Ovary (tissue), 3 donors: ENCODE measurements at regions not wholly inside any gene's neighbourhood (a gene's known extent, or its start where the extent isn't known, plus 50 kb on each side); places are given as distances from the start of the nearest gene placed in this dataset.

Experiments
- POLR2A ChIP-seq: fragments of 450-650 bp; IDR thresholded peaks from one replicate; pipeline ENCODE4 v1.6.1; 2017; ENCODE audit warnings: antibody characterized with exemption, mild to moderate bottlenecking, moderate library complexity
- TF ChIP-seq, protein P1 (sequence below), 3 donors: fragments of 450-650 bp in 2 of 3; fragments of 200-600 bp in 1 of 3; IDR thresholded peaks; one replicate each; pipeline versions ENCODE4 v1.5.1 to v1.8.0; 2016 to 2022; ENCODE audit warnings: antibody characterized with exemption in 3 of 3, mild to moderate bottlenecking in 1 of 3
- donor health status: DM: no; HTN: no; CAD: no.

GRCh38 chr3:29033511-29033910 lies 247.4 kb upstream of the RBMS3 start:
- TF ChIP-seq POLR2A: no peak
- TF ChIP-seq, protein P1, sequence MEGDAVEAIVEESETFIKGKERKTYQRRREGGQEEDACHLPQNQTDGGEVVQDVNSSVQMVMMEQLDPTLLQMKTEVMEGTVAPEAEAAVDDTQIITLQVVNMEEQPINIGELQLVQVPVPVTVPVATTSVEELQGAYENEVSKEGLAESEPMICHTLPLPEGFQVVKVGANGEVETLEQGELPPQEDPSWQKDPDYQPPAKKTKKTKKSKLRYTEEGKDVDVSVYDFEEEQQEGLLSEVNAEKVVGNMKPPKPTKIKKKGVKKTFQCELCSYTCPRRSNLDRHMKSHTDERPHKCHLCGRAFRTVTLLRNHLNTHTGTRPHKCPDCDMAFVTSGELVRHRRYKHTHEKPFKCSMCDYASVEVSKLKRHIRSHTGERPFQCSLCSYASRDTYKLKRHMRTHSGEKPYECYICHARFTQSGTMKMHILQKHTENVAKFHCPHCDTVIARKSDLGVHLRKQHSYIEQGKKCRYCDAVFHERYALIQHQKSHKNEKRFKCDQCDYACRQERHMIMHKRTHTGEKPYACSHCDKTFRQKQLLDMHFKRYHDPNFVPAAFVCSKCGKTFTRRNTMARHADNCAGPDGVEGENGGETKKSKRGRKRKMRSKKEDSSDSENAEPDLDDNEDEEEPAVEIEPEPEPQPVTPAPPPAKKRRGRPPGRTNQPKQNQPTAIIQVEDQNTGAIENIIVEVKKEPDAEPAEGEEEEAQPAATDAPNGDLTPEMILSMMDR (IDR thresholded peaks at IDR 0.05): no peak
